Prostate gland (tissue), 2 donors: ENCODE measurements at regions not wholly inside any gene's neighbourhood (a gene's known extent, or its start where the extent isn't known, plus 50 kb on each side); places are given as distances from the start of the nearest gene placed in this dataset.

Source experiments
- CTCF ChIP-seq, 4 experiments: fragments of 200-600 bp in 2 of 4; fragments of 450-650 bp in 2 of 4; sonication (generic) in 2 of 4; IDR thresholded peaks; 1 replicate in 3 of 4; 2 replicates in 1 of 4; pipeline ENCODE4 v1.5.1; 2016 to 2019; ENCODE audit warnings: antibody characterized with exemption in 4 of 4, mild to moderate bottlenecking in 2 of 4, moderate library complexity in 2 of 4
- POLR2A ChIP-seq: fragments of 450-650 bp; IDR thresholded peaks from one replicate; pipeline ENCODE4 v1.6.1; 2016; ENCODE audit warnings: antibody characterized with exemption, mild to moderate bottlenecking

DNA sequence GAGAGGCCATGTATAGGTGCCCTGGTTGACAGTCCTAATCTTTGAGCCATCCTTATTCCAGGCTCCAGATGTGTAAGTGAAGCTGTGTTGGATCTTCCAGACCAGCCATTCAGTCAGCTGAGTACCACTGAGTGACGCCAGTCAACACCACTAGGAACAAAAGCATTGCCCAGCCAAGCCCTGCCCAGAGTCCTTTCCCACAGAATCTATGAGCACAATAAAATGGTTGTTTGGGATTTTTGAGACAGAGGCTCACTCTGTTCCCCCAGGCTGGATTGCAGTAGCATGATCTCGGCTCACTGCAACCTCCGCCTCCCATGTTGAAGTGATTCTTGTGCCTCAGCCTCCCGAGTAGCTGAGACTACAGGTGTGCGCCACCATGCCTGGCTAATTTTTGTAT lies 262.5 kb downstream of the BCOR start:
- TF ChIP-seq CTCF (IDR thresholded peaks at IDR 0.05) (no peak), POLR2A (no peak)
